ENCODE measurements at regions not wholly inside any gene's neighbourhood (a gene's known extent, or its start where the extent isn't known, plus 50 kb on each side); places are given as distances from the start of the nearest gene placed in this dataset.

GRCh38 chr5:24161559-24161958, 483.2 kb downstream of the CDH10 start:
- TF ChIP-seq, protein P1, sequence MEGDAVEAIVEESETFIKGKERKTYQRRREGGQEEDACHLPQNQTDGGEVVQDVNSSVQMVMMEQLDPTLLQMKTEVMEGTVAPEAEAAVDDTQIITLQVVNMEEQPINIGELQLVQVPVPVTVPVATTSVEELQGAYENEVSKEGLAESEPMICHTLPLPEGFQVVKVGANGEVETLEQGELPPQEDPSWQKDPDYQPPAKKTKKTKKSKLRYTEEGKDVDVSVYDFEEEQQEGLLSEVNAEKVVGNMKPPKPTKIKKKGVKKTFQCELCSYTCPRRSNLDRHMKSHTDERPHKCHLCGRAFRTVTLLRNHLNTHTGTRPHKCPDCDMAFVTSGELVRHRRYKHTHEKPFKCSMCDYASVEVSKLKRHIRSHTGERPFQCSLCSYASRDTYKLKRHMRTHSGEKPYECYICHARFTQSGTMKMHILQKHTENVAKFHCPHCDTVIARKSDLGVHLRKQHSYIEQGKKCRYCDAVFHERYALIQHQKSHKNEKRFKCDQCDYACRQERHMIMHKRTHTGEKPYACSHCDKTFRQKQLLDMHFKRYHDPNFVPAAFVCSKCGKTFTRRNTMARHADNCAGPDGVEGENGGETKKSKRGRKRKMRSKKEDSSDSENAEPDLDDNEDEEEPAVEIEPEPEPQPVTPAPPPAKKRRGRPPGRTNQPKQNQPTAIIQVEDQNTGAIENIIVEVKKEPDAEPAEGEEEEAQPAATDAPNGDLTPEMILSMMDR (IDR thresholded peaks at IDR 0.05) = no peak
- TF ChIP-seq POLR2A (IDR thresholded peaks at IDR 0.05) = no peak

Measured in lower leg skin (tissue), 3 donors.